DOHH2 (cell line): ENCODE measurements at regions not wholly inside any gene's neighbourhood (a gene's known extent, or its start where the extent isn't known, plus 50 kb on each side); places are given as distances from the start of the nearest gene placed in this dataset.

Experiments used
- EZH2phosphoT487 ChIP-seq: fragments of 200-600 bp; sonication (generic); IDR thresholded peaks from 2 replicates; pipeline ENCODE4 v1.6.1; 2017; ENCODE audit warnings: borderline replicate concordance, mild to moderate bottlenecking, antibody characterized with exemption, low read length, moderate library complexity, mixed read lengths
- TF ChIP-seq, protein P1 (sequence below): fragments of 200-600 bp; sonication (generic); IDR thresholded peaks from one replicate; pipeline ENCODE4 v1.5.1; 2014; ENCODE audit warnings: antibody characterized with exemption, mild to moderate bottlenecking, low read depth, low read length; ENCODE audit not compliant: poor library complexity, severe bottlenecking

DNA sequence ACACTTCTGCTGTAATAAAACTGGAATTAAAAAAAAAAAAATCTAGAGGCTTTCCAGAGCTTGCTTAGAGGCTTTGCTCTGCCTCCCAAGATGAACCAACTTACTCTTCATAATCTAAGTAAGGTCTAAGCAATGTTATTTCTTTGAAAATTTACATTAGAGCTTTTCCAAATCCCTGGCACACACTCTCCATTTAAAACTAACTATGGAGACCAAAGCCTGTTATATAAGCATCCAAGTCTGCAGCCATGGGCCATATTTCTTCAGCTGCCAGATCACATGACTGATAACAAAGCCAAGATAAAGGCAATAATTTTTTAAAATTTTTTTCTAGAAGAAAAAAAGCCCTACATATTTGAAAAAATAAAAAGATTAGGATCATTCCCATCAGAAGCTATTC lies 55.0 kb upstream of the ARHGEF3 start:
- TF ChIP-seq, protein P1, sequence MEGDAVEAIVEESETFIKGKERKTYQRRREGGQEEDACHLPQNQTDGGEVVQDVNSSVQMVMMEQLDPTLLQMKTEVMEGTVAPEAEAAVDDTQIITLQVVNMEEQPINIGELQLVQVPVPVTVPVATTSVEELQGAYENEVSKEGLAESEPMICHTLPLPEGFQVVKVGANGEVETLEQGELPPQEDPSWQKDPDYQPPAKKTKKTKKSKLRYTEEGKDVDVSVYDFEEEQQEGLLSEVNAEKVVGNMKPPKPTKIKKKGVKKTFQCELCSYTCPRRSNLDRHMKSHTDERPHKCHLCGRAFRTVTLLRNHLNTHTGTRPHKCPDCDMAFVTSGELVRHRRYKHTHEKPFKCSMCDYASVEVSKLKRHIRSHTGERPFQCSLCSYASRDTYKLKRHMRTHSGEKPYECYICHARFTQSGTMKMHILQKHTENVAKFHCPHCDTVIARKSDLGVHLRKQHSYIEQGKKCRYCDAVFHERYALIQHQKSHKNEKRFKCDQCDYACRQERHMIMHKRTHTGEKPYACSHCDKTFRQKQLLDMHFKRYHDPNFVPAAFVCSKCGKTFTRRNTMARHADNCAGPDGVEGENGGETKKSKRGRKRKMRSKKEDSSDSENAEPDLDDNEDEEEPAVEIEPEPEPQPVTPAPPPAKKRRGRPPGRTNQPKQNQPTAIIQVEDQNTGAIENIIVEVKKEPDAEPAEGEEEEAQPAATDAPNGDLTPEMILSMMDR: no peak
- TF ChIP-seq EZH2phosphoT487: no peak
